ENCODE measurements at regions not wholly inside any gene's neighbourhood (a gene's known extent, or its start where the extent isn't known, plus 50 kb on each side); places are given as distances from the start of the nearest gene placed in this dataset.

DNA sequence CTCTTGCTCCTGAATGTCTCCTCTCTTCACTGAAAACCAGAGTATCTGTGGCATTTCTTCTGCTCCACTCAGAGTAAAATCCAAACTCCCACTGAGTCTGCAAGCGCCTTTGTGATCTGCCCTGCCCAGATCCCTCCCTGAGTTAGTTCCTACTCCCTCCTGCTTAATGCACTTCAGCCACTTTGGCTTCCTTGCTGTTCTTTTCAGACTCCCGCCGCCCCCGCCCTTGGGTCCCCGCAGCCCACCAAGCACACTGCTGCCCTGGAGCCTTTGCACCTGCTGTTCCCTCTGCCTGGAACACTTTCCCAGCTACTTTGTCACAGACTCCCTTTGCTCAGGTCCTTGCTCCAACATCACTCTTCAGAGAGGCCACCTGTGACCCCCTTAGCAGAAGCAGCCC is 127.2 kb upstream of the SLC25A48 start:
- TF ChIP-seq, protein P1, sequence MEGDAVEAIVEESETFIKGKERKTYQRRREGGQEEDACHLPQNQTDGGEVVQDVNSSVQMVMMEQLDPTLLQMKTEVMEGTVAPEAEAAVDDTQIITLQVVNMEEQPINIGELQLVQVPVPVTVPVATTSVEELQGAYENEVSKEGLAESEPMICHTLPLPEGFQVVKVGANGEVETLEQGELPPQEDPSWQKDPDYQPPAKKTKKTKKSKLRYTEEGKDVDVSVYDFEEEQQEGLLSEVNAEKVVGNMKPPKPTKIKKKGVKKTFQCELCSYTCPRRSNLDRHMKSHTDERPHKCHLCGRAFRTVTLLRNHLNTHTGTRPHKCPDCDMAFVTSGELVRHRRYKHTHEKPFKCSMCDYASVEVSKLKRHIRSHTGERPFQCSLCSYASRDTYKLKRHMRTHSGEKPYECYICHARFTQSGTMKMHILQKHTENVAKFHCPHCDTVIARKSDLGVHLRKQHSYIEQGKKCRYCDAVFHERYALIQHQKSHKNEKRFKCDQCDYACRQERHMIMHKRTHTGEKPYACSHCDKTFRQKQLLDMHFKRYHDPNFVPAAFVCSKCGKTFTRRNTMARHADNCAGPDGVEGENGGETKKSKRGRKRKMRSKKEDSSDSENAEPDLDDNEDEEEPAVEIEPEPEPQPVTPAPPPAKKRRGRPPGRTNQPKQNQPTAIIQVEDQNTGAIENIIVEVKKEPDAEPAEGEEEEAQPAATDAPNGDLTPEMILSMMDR (conservative IDR thresholded peaks at IDR 0.05) = no peak
- TF ChIP-seq ZFX (IDR thresholded peaks at IDR 0.05) = no peak
- H3K27ac ChIP-seq = no peak overlapping the region

DNA sequence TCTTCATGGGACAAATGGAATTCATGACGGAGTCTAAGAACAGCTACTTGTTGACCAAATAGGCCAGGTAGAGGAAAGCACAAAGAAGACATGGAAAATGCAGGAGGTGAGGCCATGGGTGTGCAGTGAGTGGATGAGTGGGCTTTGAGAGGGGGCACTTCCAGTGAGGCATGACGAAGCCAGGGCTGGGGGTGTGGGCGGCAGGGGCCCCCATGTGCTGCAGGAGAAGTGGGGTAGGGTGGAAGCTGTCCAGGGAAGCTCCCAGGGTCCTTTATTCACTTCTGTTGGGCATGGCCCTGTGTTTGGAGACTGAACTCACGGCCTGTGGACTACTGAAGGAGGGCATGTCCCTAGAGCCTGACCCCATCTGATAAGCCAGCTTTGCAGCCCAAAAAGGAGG is 127.6 kb upstream of the SLC25A48 start:
- peak overlapping the region; percentile 76 for H3K27ac ChIP-seq
- TF ChIP-seq ZFX (IDR thresholded peaks at IDR 0.05) = no peak
- TF ChIP-seq, protein P1 (conservative IDR thresholded peaks at IDR 0.05) = no peak

DNA sequence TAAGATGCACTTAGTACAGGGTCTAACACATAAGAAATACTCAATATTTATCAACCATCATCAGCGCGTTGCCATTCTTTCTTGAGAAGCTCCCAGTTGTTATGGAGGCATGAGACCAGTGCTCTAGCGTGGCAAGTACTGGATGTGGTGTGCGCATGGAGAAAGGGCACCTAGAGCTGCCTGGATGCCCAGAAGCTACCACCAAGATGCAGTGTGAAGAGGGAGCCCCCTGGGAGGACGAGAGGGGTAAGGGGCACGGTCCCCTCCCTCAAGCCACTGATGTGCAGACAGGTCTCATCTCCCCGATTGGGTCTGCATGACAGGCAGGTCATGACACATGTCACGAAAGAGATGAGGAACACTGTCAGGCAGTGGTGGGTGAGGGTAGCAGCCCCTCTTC is 127.7 kb upstream of the CXCL14 start:
- H3K27ac ChIP-seq = peak overlapping the region; percentile 76
- TF ChIP-seq ZFX (IDR thresholded peaks at IDR 0.05) = no peak
- TF ChIP-seq, protein P1 (conservative IDR thresholded peaks at IDR 0.05) = no peak

DNA sequence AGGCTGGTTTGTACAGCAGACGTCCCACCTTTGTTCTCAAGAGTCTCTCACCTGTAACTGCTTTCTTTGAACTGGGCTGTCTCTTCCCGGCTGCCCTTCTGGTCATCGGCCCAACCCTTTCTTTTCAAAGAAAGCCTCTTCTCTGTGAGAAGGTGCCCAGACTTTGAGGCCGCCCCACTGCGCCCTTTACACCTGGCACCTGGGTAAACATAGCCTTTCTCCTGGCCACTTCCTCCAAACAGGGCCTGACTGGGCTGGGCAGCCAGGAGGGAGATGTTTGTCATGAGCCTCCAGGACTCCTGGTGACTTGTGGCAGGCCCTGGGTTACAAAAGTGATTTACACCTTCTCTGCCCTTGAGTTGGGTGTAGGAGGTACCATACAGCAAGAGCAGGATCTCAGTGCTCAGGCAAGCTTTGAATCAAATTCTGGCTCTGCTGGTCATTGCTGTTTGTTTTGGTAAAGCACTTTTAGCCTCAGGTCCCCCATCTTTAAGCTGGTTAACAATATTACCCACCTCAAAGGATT is 127.2 kb upstream of the CXCL14 start:
- TF ChIP-seq, protein P1 (conservative IDR thresholded peaks at IDR 0.05) = no peak
- TF ChIP-seq ZFX (IDR thresholded peaks at IDR 0.05) = no peak

DNA sequence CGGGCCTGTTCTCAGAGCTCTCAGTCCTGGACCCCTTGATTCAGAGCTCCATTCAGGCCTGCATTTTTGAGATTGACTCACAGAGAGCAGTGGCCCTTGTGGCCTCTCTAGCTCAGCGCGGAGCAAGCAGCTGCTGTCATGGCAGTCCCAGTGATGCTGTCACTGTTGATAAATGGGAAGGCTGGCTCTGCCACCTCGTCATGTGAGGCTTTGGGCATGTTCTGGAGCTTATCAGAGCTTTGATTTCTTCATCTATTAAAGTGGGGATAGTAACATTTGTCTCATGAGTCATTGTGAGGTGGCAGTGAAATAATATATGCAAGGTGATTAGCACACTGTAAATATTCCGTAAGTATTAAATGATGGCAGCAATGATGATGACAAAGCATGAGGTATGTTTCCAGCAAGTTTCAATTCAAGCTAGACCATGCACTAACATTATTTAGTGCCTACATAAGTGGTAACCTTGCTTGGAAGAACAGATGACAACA is 126.4 kb upstream of the CXCL14 start:
- TF ChIP-seq, protein P1 (conservative IDR thresholded peaks at IDR 0.05) = no peak
- TF ChIP-seq ZFX (IDR thresholded peaks at IDR 0.05) = no peak
- peak overlapping the region; percentile 76 for H3K27ac ChIP-seq

More for the DNA sequence above, 127.2 kb upstream of the CXCL14 start:
- H3K27ac ChIP-seq = peak overlapping the region; percentile 76

DNA sequence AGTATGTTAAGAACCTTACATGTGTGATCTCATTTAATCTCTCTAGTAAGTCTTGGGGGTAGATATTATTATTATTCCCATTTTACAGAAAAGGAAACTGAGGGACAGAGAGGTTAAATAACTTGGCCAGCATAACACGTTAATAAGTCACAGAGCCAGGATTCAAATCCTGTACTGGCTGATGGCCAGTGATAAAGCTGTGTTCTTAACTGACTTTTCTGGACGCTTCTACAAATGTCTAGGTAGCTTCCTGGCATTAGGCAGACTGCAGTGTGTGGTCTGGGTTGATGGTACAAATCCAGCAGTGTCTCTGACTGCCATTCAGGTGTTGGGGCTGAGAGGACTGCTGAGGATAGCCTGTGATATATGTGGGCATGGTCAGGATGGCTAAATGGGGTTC is 125.8 kb upstream of the CXCL14 start:
- no peak for TF ChIP-seq ZFX (IDR thresholded peaks at IDR 0.05)
- TF ChIP-seq, protein P1 (conservative IDR thresholded peaks at IDR 0.05) = no peak
- H3K27ac ChIP-seq = peak overlapping the region; percentile 76

DNA sequence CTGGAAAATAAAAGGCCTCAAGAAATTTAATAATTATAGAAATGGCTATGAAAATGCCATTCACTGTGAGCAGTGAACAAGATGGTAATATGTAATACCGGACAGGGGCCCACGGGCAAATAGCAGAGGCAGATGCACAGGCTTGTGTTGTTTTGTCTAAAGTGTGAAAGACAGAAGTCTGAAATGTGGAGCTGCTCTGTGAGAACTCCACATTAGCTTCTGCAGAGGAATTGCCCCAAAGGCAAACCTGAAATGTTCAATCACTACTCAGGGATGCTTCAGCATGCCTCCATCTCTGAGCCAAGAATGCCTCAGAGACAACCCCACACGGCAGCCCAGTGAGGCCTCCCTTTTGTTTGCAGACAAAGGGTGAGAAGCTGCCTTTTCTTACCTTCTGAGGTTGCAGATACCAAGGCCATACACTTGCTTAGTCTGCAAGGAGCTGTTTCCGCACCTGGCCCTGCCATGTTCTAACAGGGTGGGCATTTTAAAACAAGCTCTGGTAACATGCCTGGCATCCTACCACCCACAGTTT is 124.3 kb upstream of the CXCL14 start:
- TF ChIP-seq, protein P1 (conservative IDR thresholded peaks at IDR 0.05) = no peak
- no peak for TF ChIP-seq ZFX (IDR thresholded peaks at IDR 0.05)
- H3K27ac ChIP-seq = peak overlapping the region; percentile 52; the same call in 1 of the 2 replicates
